A673 (cell line): ENCODE measurements at regions not wholly inside any gene's neighbourhood (a gene's known extent, or its start where the extent isn't known, plus 50 kb on each side); places are given as distances from the start of the nearest gene placed in this dataset.

ENCODE experiments used
- BruUV-seq: library from RNA; stranded (reverse); fragments of 400-500 nt; replicated peaks from 2 replicates; lab custom pipeline; 2021; lab: Mats Ljungman, UMichigan
- CTCF ChIA-PET: fragments of 300-600 bp; sonication (Branson Sonifier 250); formaldehyde crosslinking; loops from one replicate; lab custom pipeline; 2022; ENCODE audit warnings: antibody characterized with exemption; lab: Charles Lee
- POLR2A ChIA-PET: fragments of 300-600 bp; sonication (Branson Sonifier 250); formaldehyde crosslinking; loops from one replicate; lab custom pipeline; 2022; ENCODE audit warnings: antibody characterized with exemption; ENCODE audit not compliant: low non-redundant PET; lab: Charles Lee
- DNase-seq: peaks from one replicate; pipeline ENCODE4 v3.0.0-alpha.2; 2015; ENCODE audit warnings: low spot score
- H3K27ac ChIP-seq: fragments of 200-600 bp; sonication (generic); 2 replicates; pipeline ENCODE4 v1.5.1; 2016; ENCODE audit warnings: mixed run types, low read depth, mild to moderate bottlenecking, mixed read lengths, antibody characterized with exemption, low read length; ENCODE audit not compliant: poor library complexity, severe bottlenecking
- H3K27me3 ChIP-seq: fragments of 200-600 bp; sonication (generic); replicated peaks from 2 replicates; pipeline ENCODE4 v1.6.1; 2017; ENCODE audit warnings: mixed run types, low read depth, mild to moderate bottlenecking, mixed read lengths, antibody characterized with exemption, low read length; ENCODE audit not compliant: insufficient read depth, poor library complexity
- H3K36me3 ChIP-seq: fragments of 200-600 bp; sonication (generic); 2 replicates; pipeline ENCODE4 v1.6.1; 2016; ENCODE audit warnings: mixed run types, mild to moderate bottlenecking, mixed read lengths, antibody characterized with exemption, low read length; ENCODE audit not compliant: insufficient read depth, poor library complexity, severe bottlenecking
- H3K4me1 ChIP-seq: fragments of 200-600 bp; sonication (generic); 2 replicates; pipeline ENCODE4 v1.6.1; 2017; ENCODE audit warnings: mixed run types, mild to moderate bottlenecking, mixed read lengths, antibody characterized with exemption, low read length; ENCODE audit not compliant: insufficient read depth, poor library complexity, severe bottlenecking
- H3K4me3 ChIP-seq: fragments of 200-600 bp; sonication (generic); 2 replicates; pipeline ENCODE4 v1.5.1; 2016; ENCODE audit warnings: low read depth, mixed run types, mild to moderate bottlenecking, mixed read lengths, low read length; ENCODE audit not compliant: poor library complexity, severe bottlenecking
- H3K9me3 ChIP-seq: fragments of 200-600 bp; sonication (generic); 2 replicates; pipeline ENCODE4 v1.6.1; 2016; ENCODE audit warnings: mixed run types, low read depth, mild to moderate bottlenecking, mixed read lengths, antibody characterized with exemption, low read length; ENCODE audit not compliant: poor library complexity, severe bottlenecking
- EZH2 ChIP-seq: fragments of 200-600 bp; sonication (generic); IDR thresholded peaks from 2 replicates; pipeline ENCODE4 v1.6.1; 2017; ENCODE audit warnings: borderline replicate concordance, low read depth, mild to moderate bottlenecking, mixed read lengths, antibody characterized with exemption, low read length; ENCODE audit not compliant: poor library complexity, severe bottlenecking
- intact Hi-C: fragments of 100-400 bp; cut with micrococcal nuclease; formaldehyde crosslinking; loops from one replicate; pipeline ENCODE4 v1.10.0; 2022; ENCODE audit not compliant: unreplicated experiment
- TF ChIP-seq, protein P1 (sequence below): fragments of 300-800, 200-600 bp; sonication (generic); conservative IDR thresholded peaks from 2 replicates; pipeline ENCODE4 v1.5.1; 2017; ENCODE audit warnings: low read depth, mild to moderate bottlenecking, antibody characterized with exemption, low read length, moderate library complexity, mixed read lengths

DNA sequence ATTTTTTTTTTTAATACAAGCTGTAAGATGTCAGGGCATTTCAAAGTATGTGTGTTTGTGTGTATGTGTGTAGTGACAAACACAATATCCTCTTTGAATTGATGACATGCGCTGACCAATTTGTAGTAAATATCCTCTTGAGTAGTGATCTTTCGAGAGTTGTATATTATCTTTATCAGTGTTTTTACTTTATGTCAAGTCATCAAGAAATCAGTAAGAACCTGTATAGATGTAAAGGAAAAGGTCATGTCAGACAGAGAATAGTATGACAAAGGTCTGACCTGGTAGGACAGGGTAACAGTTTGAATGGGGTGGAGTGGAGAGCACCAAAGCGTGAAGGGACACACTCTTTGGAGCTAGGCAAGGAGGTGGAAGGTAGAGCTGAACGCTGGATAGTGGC lies 1931.4 kb upstream of the CELF4 start:
- Histone ChIP-seq H3K4me3 (no peak overlapping the region), H3K27me3 (no peaks in the 10 kb centered on the region), H3K36me3 (no peaks in the 10 kb centered on the region), H3K27ac (no peak overlapping the region), H3K9me3 (no peaks in the 10 kb centered on the region), H3K4me1 (no peaks in the 10 kb centered on the region)
- ChIA-PET CTCF (no interaction called here), POLR2A (no interaction called here)
- no peak for DNase-seq
- no peak for TF ChIP-seq EZH2
- no TSS peak for BruUV-seq
- intact Hi-C loops, result no loop called here

DNA sequence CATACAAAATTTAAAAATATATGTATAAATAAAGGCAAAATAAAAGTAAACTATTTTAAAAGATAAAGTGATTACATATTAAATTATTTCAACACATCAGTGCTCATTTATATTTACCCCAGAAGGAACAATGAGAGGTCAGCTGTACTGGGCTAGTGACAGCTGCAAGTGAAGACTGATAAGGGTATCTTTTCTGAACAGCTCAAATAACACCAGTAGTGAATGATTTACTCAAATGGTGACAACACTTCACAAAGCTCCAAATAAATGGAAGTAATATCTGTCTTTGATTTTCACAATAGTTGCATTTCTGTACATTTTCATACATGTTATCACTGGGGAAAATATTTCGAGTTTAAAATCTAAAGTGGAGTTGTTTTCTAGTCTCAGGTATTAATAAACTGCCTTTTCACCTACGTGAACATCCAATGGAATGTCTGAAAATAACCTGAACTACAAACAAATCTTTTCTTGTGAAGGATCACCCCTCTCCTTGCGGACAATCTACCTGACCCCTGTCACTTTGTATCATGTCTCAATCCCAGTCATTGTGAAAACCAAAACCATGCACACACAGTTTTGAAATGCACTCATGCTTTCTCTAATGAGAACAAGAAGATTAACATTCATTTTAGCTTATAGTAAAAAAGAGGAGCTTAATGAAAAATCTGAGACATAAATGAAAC lies 1928.8 kb upstream of the CELF4 start:
- ChIA-PET POLR2A (no interaction called here), CTCF (no interaction called here)
- TF ChIP-seq EZH2, result no peak
- TF ChIP-seq, protein P1, sequence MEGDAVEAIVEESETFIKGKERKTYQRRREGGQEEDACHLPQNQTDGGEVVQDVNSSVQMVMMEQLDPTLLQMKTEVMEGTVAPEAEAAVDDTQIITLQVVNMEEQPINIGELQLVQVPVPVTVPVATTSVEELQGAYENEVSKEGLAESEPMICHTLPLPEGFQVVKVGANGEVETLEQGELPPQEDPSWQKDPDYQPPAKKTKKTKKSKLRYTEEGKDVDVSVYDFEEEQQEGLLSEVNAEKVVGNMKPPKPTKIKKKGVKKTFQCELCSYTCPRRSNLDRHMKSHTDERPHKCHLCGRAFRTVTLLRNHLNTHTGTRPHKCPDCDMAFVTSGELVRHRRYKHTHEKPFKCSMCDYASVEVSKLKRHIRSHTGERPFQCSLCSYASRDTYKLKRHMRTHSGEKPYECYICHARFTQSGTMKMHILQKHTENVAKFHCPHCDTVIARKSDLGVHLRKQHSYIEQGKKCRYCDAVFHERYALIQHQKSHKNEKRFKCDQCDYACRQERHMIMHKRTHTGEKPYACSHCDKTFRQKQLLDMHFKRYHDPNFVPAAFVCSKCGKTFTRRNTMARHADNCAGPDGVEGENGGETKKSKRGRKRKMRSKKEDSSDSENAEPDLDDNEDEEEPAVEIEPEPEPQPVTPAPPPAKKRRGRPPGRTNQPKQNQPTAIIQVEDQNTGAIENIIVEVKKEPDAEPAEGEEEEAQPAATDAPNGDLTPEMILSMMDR, result no peak
- no peak overlapping the region for H3K27ac ChIP-seq
- H3K36me3 ChIP-seq, result no peaks in the 10 kb centered on the region
- BruUV-seq, result no TSS peak
- H3K27me3 ChIP-seq, result no peaks in the 10 kb centered on the region
- no peak overlapping the region for H3K4me3 ChIP-seq
- intact Hi-C loops, result no loop called here
- no peaks in the 10 kb centered on the region for H3K4me1 ChIP-seq
- DNase-seq, result no peak
- H3K9me3 ChIP-seq, result no peaks in the 10 kb centered on the region

DNA sequence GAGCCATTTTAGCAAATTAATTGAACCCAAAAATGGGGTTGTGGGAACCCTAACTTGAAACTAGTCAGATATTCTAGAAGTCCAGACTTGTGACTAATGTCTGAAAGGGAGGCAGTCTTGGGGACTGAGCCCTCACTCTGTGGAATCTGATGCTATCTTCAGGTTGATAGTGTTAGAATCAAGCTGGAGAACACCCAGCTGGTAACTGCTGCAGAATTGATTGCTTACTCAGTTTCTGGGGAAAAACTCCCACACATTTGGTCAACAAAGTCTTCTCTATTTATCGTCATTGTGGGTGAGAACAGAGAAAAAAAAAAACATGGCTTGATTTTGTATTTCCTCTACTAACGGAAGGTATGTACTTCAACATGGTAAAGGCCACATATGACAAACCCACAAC lies 1925.8 kb upstream of the CELF4 start:
- Histone ChIP-seq H3K9me3 (no peaks in the 10 kb centered on the region), H3K4me1 (no peaks in the 10 kb centered on the region), H3K27me3 (no peaks in the 10 kb centered on the region), H3K4me3 (no peak overlapping the region), H3K27ac (no peak overlapping the region), H3K36me3 (no peaks in the 10 kb centered on the region)
- POLR2A ChIA-PET, result no interaction called here
- BruUV-seq, result no TSS peak
- CTCF ChIA-PET, result no interaction called here
- DNase-seq, result no peak
- no peak for TF ChIP-seq EZH2
- TF ChIP-seq, protein P1, result no peak
- intact Hi-C loops, result no loop called here

DNA sequence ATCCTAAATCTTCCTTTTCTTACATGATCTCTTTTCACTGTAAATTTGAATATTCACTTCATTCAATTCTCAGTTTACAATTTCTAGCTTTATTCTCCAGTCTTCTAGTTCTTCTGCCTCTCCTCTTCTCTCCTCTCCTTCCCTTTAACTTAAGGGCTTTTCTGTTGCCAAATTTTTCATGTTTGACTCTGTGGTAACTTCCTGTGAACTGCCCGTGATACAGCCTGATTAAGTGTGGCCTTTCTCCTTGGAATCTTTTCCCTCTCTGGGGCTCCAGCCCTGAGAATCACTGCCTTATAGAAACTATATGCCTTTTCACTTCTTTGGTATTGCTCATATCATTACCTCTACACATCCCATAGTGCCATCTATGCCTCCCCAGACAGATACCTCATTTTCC lies 1923.8 kb upstream of the CELF4 start:
- intact Hi-C loops, result no loop called here
- H3K4me3 ChIP-seq, result no peak overlapping the region
- DNase-seq, result no peak
- no peaks in the 10 kb centered on the region for H3K9me3 ChIP-seq
- BruUV-seq, result no TSS peak
- H3K36me3 ChIP-seq, result no peaks in the 10 kb centered on the region
- H3K27me3 ChIP-seq, result no peaks in the 10 kb centered on the region
- H3K4me1 ChIP-seq, result no peaks in the 10 kb centered on the region
- no peak for TF ChIP-seq EZH2
- TF ChIP-seq, protein P1, result no peak
- ChIA-PET CTCF (no interaction called here), POLR2A (no interaction called here)
- H3K27ac ChIP-seq, result no peak overlapping the region
